H9 (cell line): ENCODE measurements at regions not wholly inside any gene's neighbourhood (a gene's known extent, or its start where the extent isn't known, plus 50 kb on each side); places are given as distances from the start of the nearest gene placed in this dataset.
"Not testable (repeated sequence)": the region's sequence is repeated elsewhere in the genome, so short reads cannot be mapped to it uniquely, and the experiment has no call there.

Source experiments
- DNase-seq: peaks from one replicate; pipeline ENCODE4 v3.0.0-alpha.2; 2017
- H2AFZ ChIP-seq: one replicate; pipeline ENCODE4 v1.6.1; 2013; ENCODE audit warnings: mild to moderate bottlenecking, low read length, control low read depth, moderate library complexity
- H2AK5ac ChIP-seq: 2 replicates; pipeline ENCODE4 v1.6.1; 2013; ENCODE audit warnings: low read length, control low read depth, mixed read lengths; ENCODE audit not compliant: insufficient read length
- H2BK120ac ChIP-seq: one replicate; pipeline ENCODE4 v1.6.1; 2013; ENCODE audit warnings: low read depth, mild to moderate bottlenecking, low read length, control low read depth, inconsistent platforms; ENCODE audit not compliant: poor library complexity, severe bottlenecking
- H2BK12ac ChIP-seq: 2 replicates; pipeline ENCODE4 v1.6.1; 2013; ENCODE audit warnings: low read length, control low read depth, mixed read lengths, low read depth; ENCODE audit not compliant: insufficient read length
- H2BK15ac ChIP-seq: 2 replicates; pipeline ENCODE4 v1.6.1; 2013; ENCODE audit warnings: low read depth, low read length, control low read depth
- H2BK20ac ChIP-seq: one replicate; pipeline ENCODE4 v1.6.1; 2013; ENCODE audit warnings: low read depth, mild to moderate bottlenecking, low read length, control low read depth, inconsistent platforms; ENCODE audit not compliant: poor library complexity, severe bottlenecking
- H2BK5ac ChIP-seq: 2 replicates; pipeline ENCODE4 v1.6.1; 2013; ENCODE audit warnings: low read length, control low read depth, mixed read lengths; ENCODE audit not compliant: insufficient read length
- H3K14ac ChIP-seq: 2 replicates; pipeline ENCODE4 v1.6.1; 2013; ENCODE audit warnings: low read length, control low read depth; ENCODE audit not compliant: insufficient read depth
- H3K18ac ChIP-seq: 2 replicates; pipeline ENCODE4 v1.6.1; 2013; ENCODE audit warnings: low read depth, mild to moderate bottlenecking, mixed read lengths, low read length, control low read depth; ENCODE audit not compliant: insufficient read length
- H3K23ac ChIP-seq: 2 replicates; pipeline ENCODE4 v1.6.1; 2013; ENCODE audit warnings: low read length, control low read depth, mixed read lengths, low read depth; ENCODE audit not compliant: insufficient read length
- H3K23me2 ChIP-seq: 2 replicates; pipeline ENCODE4 v1.6.1; 2013; ENCODE audit warnings: low read depth, mild to moderate bottlenecking, mixed read lengths, low read length, control low read depth; ENCODE audit not compliant: insufficient read length, poor library complexity, severe bottlenecking
- H3K27ac ChIP-seq: 2 replicates; pipeline ENCODE4 v1.5.1; 2013; ENCODE audit warnings: low read length, control low read depth, mixed read lengths, low read depth; ENCODE audit not compliant: insufficient read length
- H3K27me3 ChIP-seq: 2 replicates; pipeline ENCODE4 v1.6.1; 2013; ENCODE audit warnings: low read length, control low read depth, inconsistent platforms; ENCODE audit not compliant: insufficient read depth
- H3K4ac ChIP-seq: 2 replicates; pipeline ENCODE4 v1.6.1; 2013; ENCODE audit warnings: low read depth, mild to moderate bottlenecking, control low read depth, inconsistent platforms, low read length, moderate library complexity
- H3K4me1 ChIP-seq: 2 replicates; pipeline ENCODE4 v1.6.1; 2013; ENCODE audit warnings: low read length, control low read depth, inconsistent platforms; ENCODE audit not compliant: insufficient read depth
- H3K4me2 ChIP-seq: 2 replicates; pipeline ENCODE4 v1.6.1; 2013; ENCODE audit warnings: low read length, control low read depth, mixed read lengths; ENCODE audit not compliant: insufficient read length, insufficient read depth
- H3K56ac ChIP-seq: 2 replicates; pipeline ENCODE4 v1.6.1; 2013; ENCODE audit warnings: low read depth, mild to moderate bottlenecking, mixed read lengths, low read length, control low read depth; ENCODE audit not compliant: insufficient read length
- H3K79me1 ChIP-seq: 2 replicates; pipeline ENCODE4 v1.6.1; 2013; ENCODE audit warnings: low read depth, mild to moderate bottlenecking, moderate library complexity, low read length, control low read depth, inconsistent platforms; ENCODE audit not compliant: insufficient read depth, poor library complexity, severe bottlenecking
- H3K79me2 ChIP-seq: 2 replicates; pipeline ENCODE4 v1.6.1; 2013; ENCODE audit warnings: low read length, control low read depth, inconsistent platforms; ENCODE audit not compliant: insufficient read depth
- H3K9ac ChIP-seq: 2 replicates; pipeline ENCODE4 v1.6.1; 2013; ENCODE audit warnings: low read length, control low read depth, mixed read lengths; ENCODE audit not compliant: insufficient read length; ENCODE audit errors: extremely low read depth
- H3K9me3 ChIP-seq: one replicate; pipeline ENCODE4 v1.6.1; 2013; ENCODE audit warnings: low read depth, low read length, inconsistent platforms; ENCODE audit not compliant: control insufficient read depth
- H3T11ph ChIP-seq: one replicate; pipeline ENCODE4 v1.6.1; 2013; ENCODE audit warnings: mild to moderate bottlenecking, low read length, control low read depth, inconsistent platforms
- H4K20me1 ChIP-seq: one replicate; pipeline ENCODE4 v1.6.1; 2013; ENCODE audit not compliant: control insufficient read depth, insufficient read length, insufficient read depth
- H4K5ac ChIP-seq: 2 replicates; pipeline ENCODE4 v1.6.1; 2013; ENCODE audit warnings: low read depth, mild to moderate bottlenecking, mixed read lengths, low read length, control low read depth; ENCODE audit not compliant: insufficient read length
- H4K8ac ChIP-seq: replicated peaks from 2 replicates; pipeline ENCODE4 v1.6.1; 2013; ENCODE audit warnings: low read length, control low read depth, mixed read lengths, low read depth; ENCODE audit not compliant: insufficient read length
- H4K91ac ChIP-seq: 2 replicates; pipeline ENCODE4 v1.6.1; 2013; ENCODE audit warnings: low read depth, mild to moderate bottlenecking, moderate library complexity, mixed read lengths, low read length, control low read depth; ENCODE audit not compliant: insufficient read length
- H3K27ac Mint-ChIP-seq, 3 experiments: 2 replicates in 2 of 3; 3 replicates in 1 of 3; pipeline ENCODE4 v1.8.0; 2020 to 2021; ENCODE audit warnings: mixed read lengths in 3 of 3, mild to moderate bottlenecking in 1 of 3, moderate library complexity in 1 of 3
- H3K27me3 Mint-ChIP-seq: 2 replicates; pipeline ENCODE4 v1.8.0; 2021; ENCODE audit warnings: low read depth, mild to moderate bottlenecking, moderate library complexity, mixed read lengths
- H3K36me3 Mint-ChIP-seq, 3 experiments: 2 replicates in 2 of 3; 3 replicates in 1 of 3; pipeline ENCODE4 v1.8.0; 2020 to 2021; ENCODE audit warnings: low read depth in 3 of 3, mixed read lengths in 3 of 3; ENCODE audit not compliant: insufficient read depth in 1 of 3
- H3K4me1 Mint-ChIP-seq, 2 experiments: 2 replicates each; pipeline ENCODE4 v1.8.0; 2020; ENCODE audit warnings: mixed read lengths in 2 of 2
- H3K4me3 Mint-ChIP-seq, 2 experiments: 2 replicates in 1 of 2; 3 replicates in 1 of 2; pipeline ENCODE4 v1.8.0; 2020 to 2021; ENCODE audit warnings: mild to moderate bottlenecking in 2 of 2, mixed read lengths in 2 of 2, moderate library complexity in 1 of 2
- H3K9me3 Mint-ChIP-seq, 2 experiments: 2 replicates in 1 of 2; 3 replicates in 1 of 2; pipeline ENCODE4 v1.8.0; 2020; ENCODE audit warnings: mild to moderate bottlenecking in 2 of 2, mixed read lengths in 2 of 2, moderate library complexity in 1 of 2
- WGBS: extraction: QIAGEN DNeasy Blood & Tissue Kit; methylation state at CpG from one replicate; pipeline ENCODE4 v1.1.7; 2013; ENCODE audit warnings: missing lambda C conversion rate, low lambda C conversion rate, mixed read lengths; ENCODE audit not compliant: insufficient read length; ENCODE audit errors: extremely low coverage; 5-methylcytosine and 5-hydroxymethylcytosine counted together

- not testable (repeated sequence) for H4K20me1 ChIP-seq, H4K91ac ChIP-seq, H3K4me2 ChIP-seq, H3K14ac ChIP-seq, H3K56ac ChIP-seq, H3K27me3 Mint-ChIP-seq, H2AK5ac ChIP-seq, H3K4me3 Mint-ChIP-seq, H2BK15ac ChIP-seq, H2BK5ac ChIP-seq, H3K4ac ChIP-seq, H3K23me2 ChIP-seq, H2BK12ac ChIP-seq, H3T11ph ChIP-seq, H2AFZ ChIP-seq, H3K27ac ChIP-seq, H3K27ac Mint-ChIP-seq, H4K5ac ChIP-seq, H4K8ac ChIP-seq, H3K4me1 ChIP-seq, DNase-seq, H3K79me2 ChIP-seq, H3K36me3 Mint-ChIP-seq, H3K27me3 ChIP-seq, H3K18ac ChIP-seq, H3K4me1 Mint-ChIP-seq, H2BK20ac ChIP-seq, H3K23ac ChIP-seq, H3K9ac ChIP-seq, H3K79me1 ChIP-seq, H2BK120ac ChIP-seq
- H3K9me3 Mint-ChIP-seq: peaks cover 35 to 43% of the 10 kb centered on the region in 2 experiments
- WGBS: no CpG with 5 or more reads among the region's 25 CpGs
- peaks cover 11% of the 10 kb centered on the region for H3K9me3 ChIP-seq
Observed at GRCh38 chr18:14382666-14383065, 160.7 kb downstream of the POTEC start.

- not testable (repeated sequence) for H3K27ac Mint-ChIP-seq, H2BK12ac ChIP-seq
Observed at GRCh38 chr18:14379489-14379888, 163.9 kb downstream of the POTEC start.

More at GRCh38 chr18:14379489-14379888, 163.9 kb downstream of the POTEC start:
- H2AFZ ChIP-seq, DNase-seq, H3K4me2 ChIP-seq, H3K23ac ChIP-seq, H3K56ac ChIP-seq, H3K36me3 Mint-ChIP-seq, H2BK120ac ChIP-seq, H4K20me1 ChIP-seq, H3T11ph ChIP-seq, H3K23me2 ChIP-seq, H3K27me3 ChIP-seq, H4K91ac ChIP-seq, H3K27me3 Mint-ChIP-seq, H3K14ac ChIP-seq, H3K79me1 ChIP-seq, H3K27ac ChIP-seq, H4K8ac ChIP-seq, H3K4me1 Mint-ChIP-seq, H3K9ac ChIP-seq, H3K4me3 Mint-ChIP-seq, H2BK5ac ChIP-seq, H3K4me1 ChIP-seq, H2BK20ac ChIP-seq, H3K18ac ChIP-seq, H3K4ac ChIP-seq, H3K79me2 ChIP-seq, H4K5ac ChIP-seq, H2BK15ac ChIP-seq, H2AK5ac ChIP-seq: not testable (repeated sequence)
- H3K9me3 ChIP-seq: peaks cover 11% of the 10 kb centered on the region
- no CpG with 5 or more reads among the region's 2 CpGs for WGBS
- H3K9me3 Mint-ChIP-seq: peaks cover 50 to 57% of the 10 kb centered on the region in 2 experiments
